Nucleus accumbens (tissue), 56 donors: ENCODE measurements at regions not wholly inside any gene's neighbourhood (a gene's known extent, or its start where the extent isn't known, plus 50 kb on each side); places are given as distances from the start of the nearest gene placed in this dataset.
"Not testable (repeated sequence)": the region's sequence is repeated elsewhere in the genome, so short reads cannot be mapped to it uniquely, and the experiment has no call there.

Experiments
- DNase-seq, 56 donors: peaks; one replicate each; lab custom pipeline; 2025; lab: John Stamatoyannopoulos, UW

DNA sequence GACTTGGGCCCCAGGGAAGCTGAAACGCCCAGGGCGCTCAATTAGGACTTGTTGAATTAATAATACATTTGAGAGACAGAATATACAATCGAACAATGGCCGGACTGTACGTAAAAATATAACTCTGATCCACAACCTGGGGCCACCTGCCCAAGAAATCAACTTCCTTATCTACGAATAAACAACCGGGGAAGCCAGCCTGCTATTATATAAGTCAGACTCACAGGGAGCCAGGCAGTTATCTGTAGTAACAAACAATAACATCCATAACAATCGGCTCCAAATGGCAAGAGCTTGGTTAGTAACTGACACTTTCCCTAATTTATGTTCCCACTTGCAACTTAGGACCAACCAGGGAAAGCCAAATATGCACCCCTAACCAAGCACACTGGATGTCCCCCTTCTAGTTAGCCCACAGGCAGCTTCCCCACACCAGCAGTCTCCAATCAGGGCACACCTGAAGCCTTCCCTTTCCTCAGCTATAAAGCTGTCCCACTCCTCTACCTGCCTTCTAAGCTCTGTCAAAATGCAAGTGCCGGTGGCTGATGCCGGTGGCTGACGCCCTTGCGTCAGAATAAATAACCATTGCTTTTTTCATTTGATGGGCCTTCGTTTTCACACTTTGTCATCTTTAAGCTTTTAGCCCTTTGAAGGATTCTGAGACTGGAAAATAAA, 135.2 kb downstream of the FAM72B start:
- not testable (repeated sequence) for DNase-seq

DNA sequence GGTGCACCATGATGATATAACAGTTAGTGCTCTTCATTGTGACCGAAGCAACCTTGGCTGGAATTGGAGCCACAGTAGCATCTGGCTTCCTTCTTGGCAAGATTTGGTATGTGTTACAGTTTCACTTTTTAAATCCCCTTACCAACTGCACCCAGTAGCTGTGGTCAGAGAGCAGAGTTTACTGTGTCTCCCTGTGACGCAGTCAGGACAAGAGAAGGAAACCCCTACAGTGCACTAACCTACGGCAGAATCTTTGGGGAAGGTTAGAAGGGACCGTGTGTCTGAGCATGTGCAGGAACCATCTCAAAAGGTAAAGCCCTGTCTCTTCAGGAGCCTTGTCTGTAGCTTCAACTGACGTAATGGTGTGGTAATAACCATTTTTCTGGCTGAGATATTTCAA, 134.0 kb downstream of the FAM72B start:
- DNase-seq = not testable (repeated sequence)

DNA sequence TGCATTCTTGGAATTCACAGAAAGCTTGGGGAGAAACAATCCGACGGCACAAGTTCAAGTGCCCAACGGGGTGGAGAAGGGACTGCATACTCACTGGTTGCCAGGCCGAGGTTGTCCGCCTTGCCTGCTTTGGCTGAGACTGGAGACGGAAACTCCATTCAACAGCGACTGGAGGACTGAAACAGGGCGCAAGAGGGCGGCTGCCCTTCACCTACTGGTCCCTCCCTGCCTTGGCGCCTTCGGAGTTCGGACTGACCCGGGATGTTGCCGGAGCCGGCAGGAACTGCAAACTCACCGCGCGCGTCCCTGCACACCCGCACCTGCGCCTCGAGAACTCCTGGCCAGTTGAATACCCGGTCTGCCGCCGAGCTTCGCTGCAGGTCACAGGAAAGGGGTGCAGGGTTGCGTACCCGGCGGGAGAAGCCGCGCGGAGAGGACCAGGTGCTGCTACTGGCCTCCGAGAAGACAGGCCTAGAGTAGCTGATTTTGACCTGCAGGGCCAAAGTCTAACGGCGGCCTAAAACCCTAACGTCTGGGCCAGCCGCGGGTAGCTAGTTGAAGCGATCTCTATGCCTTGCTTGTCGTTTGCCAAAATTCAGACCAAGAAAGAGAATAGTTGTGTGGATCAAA, 132.9 kb downstream of the FAM72B start:
- DNase-seq = not testable (repeated sequence)

DNA sequence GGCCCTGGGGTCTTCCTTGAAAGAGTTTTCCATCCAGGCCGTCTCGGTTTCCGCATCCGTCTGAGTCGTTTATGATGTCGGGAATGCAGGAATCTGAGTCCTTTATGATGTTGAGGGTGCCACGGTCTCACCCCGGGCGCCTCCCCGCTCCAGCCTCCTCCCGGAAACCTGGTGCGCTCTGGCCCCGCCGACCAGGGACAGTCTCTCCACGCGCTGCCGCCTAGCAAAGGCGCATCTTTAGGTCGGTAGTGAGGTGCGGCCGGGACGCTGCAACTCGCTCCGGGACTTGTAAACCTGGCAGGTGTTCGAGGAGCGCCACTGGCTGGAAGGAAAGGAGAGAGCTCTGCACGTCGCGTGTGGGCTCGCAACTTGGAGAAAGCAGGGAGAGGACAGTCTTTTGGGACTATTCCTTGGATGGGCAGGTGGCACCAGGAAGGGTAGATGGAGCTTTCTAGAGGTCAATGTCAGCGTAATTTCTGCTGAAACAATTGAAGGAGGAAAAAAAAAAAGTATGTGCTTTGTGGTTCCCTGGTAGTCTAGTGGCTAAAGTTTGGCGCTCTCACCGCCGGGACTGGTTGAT, 132.0 kb downstream of the FAM72B start:
- DNase-seq = not testable (repeated sequence)

DNA sequence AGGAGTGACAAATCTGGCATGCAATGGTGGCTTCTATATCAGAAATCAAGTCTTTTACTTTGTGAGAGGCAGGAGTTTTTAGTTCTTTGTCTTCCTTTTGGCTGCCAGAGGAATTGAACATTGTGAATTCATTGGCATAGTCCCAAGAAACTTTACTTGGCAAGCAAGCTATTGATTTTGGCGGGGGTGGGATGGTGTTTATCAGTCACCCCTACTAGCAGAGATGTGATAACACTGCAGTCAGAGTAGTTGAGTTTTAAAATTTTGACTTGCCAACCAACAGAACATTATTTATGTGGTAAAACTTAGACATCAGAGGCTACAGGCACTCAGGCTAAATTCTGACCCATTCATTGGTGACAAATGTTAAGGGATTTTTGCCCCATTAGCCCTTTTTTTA, 129.2 kb downstream of the FAM72B start:
- not testable (repeated sequence) for DNase-seq

DNA sequence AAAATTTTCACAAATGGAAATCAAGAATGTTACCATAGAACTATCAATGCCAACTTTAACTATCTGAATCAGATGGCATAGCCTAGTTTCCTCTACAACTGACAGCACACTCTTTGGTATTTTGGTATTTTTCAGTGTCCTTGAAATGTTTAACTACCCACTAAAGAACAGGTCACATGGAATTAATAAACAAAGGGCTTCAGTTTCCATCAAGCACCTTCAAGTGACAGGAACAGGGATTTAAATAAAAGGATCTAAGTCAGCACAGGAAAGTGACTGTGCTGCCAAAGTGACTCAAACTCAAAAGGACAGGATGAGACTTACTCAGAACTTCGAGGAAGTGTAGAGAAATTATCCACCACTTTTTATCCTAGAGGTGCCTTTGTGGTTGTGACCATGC, 117.2 kb downstream of the FAM72B start:
- not testable (repeated sequence) for DNase-seq

DNA sequence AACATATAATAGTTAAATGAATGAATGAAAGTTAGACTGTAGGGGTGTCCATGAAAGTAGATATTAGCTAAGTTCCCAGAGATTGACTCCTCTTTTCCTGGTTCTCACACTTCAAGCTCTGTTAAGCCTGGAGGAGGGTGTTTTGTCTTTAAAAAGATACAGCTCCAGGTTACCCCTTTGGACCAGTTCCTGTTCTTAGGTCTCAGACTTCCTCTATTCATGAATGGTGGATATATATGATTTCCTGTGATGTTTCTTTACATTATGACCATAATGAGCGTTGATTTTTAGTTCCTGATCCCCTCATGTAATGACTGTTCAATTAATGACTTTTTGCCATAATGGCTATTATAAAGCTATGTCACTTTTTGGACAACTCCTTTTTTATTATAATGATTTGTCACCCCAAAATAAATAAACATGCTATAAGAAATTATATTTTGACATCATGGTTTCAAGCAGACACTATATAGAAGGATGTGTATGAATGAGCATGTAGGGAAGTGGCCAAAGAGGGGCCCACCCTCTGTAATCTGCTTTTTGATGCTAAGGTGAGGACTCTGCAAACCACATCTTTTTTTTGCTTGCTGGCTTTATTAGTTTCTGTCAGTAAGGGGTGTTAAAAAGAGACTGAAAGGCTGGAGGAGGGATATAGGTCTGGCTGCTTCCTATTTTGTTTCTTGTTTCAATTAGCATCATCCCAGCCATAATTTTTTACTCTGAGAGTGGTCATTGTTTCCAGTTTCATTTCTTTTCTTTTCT, 115.2 kb downstream of the FAM72B start:
- not testable (repeated sequence) for DNase-seq

DNA sequence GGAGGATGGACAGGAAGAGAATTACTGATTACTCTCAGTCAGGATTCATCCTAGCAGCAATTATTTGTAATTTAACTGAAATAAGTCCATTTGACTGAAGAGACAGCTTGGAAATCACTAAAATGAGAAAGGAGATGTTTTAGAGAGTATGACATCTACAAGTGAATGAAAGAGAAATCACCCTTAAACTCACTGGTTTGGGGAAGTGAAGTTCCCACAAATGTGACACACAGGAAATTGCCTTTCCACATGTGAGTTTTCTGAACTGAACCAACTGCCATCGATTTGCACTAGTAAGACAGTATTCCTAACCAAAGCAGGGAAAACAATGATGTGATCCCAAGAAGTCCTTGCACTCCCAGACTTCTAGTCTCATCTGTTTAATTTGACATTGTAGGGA, 110.3 kb downstream of the FAM72B start:
- not testable (repeated sequence) for DNase-seq

DNA sequence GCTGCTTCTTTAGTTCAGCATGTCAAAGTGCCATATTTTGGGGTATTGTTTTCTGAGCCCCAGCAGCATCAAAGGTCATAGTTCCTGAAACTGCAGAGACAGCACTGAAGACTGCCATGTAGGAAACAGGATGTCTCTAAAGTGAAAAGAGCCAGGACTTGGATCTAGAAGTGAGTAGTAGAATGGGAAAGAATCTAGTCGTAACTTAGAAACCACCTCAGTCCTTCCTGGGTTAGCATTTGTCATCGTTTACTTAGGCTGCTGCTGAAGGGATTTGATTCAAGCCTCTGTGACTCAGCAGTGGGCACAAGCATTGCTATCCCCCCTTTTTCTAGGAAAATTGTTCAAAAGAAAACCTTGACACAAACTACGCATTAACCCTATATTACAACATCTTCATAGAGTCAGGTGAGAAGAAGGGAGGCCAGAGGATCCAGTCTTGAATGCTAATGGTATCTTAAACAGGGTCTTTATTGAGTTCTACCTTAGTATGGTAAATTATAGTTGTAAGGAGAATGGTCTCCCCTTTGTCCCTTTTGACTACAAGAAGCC, 108.8 kb downstream of the FAM72B start:
- not testable (repeated sequence) for DNase-seq

DNA sequence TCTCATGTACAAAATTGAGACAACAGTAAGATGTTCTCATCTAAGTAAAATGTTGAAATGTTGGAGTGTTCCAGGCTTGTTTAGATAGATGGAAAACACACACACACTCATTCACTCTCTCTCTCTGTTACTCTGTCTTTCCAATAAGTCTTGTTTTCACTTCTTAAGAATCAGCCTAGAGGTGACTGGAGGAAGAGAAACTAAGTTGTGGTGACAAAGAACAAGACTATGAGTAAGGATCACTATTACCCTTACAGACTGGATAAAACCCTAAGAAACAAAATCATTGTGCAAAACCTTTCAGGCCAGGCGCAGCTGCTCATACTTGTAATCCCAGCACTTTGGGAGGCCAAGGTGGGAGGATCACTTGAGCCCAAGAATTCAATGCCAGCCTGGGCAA, 107.5 kb downstream of the FAM72B start:
- DNase-seq = not testable (repeated sequence)

DNA sequence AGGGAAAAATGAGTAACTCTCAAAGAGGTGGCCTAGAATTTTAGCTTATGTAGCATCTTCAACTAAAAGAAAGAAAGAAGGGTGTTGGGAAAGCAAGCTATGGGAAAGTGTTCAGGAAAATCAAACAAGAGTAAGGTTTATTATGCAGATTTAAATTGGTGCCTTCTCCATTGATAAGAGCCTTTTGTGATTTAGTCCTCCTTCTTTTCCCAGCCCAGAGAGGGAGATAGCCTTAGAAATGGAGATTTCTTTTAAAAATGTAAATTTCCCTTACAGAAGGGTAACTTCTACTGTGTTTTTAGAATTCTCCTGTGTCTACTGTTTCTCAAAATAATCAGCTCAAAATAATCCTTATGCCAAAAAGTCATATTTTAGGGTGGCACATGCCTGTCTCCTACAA, 104.5 kb downstream of the FAM72B start:
- DNase-seq = not testable (repeated sequence)

DNA sequence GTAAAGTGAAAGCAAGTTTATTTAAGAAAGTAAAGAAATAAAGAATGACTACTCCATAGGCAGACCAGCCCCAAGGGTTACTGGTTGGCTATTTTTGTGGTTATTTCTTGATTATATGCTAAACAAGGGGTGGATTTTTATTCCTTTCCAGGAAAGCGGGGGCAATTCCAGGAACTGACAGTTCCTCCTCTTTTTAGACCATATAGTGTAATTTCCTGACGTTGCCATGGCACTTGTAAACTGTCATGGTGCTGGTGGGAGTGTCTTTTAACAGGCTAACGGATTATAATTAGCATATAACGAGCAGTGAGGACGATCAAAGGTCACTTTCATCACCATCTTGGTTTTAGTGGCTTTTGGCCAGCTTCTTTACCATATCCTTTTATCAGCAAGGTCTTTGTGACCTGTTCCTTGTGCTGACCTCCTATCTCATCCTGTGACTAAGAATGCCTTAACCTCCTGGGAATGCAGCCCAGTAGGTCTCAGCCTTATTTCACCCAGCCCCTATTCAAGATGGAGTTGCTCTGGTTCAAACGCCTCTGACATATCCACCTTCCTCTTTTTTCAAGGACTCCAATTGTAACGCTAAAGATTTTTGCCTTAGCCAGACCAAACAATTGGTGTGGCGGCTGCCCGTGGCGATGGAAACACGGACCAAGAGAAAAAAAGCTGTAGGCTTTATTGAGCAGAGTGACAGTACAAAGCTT, 103.8 kb downstream of the FAM72B start:
- not testable (repeated sequence) for DNase-seq

DNA sequence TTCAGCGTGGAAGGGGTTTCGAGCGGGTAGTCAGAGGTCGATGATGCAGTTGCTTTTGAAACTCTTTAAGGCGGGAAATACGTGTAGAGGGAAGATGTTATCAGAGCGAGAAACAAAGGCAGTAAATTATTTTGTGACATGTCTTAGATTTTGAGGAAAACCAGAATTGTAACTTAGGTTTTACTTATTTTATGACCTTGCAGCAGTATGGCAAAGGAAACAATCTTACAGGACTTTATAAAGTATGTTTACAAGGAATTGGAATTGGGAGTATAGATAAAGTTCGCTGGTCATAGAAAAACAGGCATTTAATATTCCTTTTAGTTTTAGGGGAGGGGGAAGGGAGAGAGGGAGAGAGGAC, 103.3 kb downstream of the FAM72B start:
- DNase-seq = not testable (repeated sequence)

DNA sequence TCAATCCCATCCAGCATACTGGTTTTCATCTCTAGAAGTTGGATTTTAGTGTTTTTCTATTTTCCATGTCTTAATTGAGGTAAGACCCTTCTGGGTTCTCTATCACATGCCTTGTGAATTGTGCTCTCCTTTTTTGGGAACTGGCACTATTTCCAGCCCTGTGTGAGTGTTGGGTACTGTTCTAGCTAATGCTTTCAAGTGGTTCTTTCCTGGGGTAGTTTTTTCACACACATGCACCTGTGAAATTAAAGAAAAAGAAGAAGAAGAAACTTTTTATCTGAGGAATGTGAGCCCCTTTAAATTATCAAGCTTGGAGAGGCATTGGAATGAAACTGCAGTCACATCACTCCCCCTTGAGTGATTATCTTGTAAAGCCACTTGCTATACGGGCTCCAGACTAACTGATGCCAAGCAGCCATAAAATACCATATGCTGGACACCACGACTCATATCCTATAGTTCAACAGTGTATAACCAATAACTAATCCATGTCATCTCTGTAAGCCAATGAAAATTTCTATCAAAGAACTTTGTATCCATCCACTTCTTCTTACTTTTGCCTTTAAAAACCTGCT, 102.4 kb downstream of the FAM72B start:
- not testable (repeated sequence) for DNase-seq

DNA sequence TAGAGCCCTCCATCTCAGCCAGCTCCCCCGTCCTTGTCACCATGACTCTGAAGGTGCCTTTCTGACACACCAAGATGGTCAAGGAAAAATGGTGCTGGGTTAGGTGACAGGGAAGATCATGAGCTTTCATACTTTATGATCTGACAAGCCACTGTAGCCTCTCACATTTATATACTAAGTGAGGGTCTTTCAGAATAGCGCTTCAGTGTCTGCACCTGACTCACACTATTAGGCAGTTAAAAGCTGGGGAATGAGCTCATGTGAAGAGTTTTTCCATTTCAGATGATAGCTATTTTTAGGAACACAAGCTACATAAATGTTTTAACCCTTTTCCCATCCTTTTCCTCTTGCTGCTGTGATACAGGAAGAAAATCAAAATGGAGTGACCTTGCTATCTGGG, 101.1 kb downstream of the FAM72B start:
- not testable (repeated sequence) for DNase-seq

DNA sequence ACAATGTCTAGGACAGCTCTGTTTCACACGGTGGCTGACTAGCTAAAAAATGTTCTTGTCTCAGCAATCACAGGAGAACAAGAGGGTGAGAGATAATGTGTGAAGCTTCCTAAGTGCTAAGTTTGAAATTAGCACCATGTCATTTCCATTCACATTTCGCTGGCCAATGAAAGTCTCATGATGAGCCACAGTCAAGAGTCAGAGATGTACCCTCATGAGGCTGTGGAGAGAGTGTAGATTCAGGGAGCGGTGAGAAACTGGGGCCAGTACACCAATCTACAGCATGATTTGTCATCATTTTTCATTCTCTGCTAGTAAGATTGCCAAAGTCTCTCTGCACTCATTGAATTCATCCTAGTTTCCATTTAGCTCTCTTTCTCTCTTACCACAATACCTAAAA, 97.9 kb downstream of the FAM72B start:
- DNase-seq = not testable (repeated sequence)

DNA sequence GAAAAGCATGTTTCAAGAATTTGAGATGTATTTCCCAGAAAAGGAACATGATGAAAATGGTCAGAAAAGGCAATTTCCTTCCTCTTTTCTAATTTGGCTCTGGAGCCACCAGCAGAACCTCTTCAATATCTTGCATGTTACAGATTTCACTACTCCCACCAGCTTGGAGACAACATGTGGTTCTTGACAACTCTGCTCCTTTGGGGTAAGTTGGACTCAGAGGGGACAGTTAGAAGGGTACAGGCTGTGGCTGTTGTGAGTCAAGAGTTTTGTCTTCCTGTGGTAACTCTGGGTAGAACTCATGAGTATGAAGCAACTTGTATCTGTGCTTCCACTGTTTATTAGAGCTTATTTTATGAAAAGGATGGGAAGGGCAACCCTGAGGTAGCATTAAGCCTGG, 96.9 kb downstream of the FAM72B start:
- DNase-seq = not testable (repeated sequence)

DNA sequence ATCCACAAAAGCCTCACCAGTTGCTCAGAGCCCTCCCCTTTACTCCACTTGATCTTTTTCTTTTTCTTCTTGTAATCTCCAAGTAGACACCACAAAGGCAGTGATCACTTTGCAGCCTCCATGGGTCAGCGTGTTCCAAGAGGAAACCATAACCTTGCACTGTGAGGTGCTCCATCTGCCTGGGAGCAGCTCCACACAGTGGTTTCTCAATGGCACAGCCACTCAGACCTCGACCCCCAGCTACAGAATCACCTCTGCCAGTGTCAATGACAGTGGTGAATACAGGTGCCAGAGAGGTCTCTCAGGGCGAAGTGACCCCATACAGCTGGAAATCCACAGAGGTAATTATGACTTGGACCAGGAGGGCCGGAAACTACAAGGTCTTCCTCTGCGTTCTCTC, 95.6 kb downstream of the FAM72B start:
- not testable (repeated sequence) for DNase-seq

DNA sequence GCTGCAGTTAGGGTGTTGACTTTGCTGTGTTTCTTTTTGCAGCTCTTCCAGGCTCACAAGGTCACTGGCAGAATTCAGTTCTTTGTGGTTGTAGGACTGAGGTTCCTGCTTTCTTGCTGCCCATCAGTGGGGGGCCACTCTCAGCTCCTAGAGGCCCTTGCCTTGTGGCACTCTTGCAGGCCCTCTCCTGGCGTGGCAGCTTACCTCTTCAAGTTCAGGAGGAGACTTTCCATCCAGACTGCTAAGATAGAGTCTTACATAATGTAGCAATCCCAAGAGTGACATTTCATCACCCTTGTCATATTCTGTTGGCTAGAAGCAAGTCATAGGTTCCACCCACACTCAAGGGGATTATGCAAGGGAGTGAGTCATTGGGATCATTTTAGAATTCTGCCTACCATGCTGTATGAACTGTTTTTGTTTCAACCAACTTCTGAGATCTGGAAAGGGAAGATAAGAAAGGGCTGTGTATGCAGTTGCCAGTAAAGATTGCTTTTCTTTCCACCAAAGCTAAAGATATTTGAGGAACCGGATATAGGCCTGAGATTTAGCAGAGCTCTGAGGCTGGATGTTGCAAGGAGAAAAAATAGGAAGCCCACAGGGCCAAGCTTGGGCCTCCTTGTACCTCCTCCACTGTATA, 91.7 kb downstream of the FAM72B start:
- not testable (repeated sequence) for DNase-seq
